ENCODE measurements at regions not wholly inside any gene's neighbourhood (a gene's known extent, or its start where the extent isn't known, plus 50 kb on each side); places are given as distances from the start of the nearest gene placed in this dataset.
A peak's percentile ranks its signal among the peaks of the same experiment; 100 is the strongest.

- Histone ChIP-seq H4K20me1 (ENCODE audit: control insufficient read depth, insufficient read depth, low read depth, low read length) (no peaks in the 10 kb centered on the region), H3F3A (ENCODE audit: control insufficient read depth, insufficient read depth) (peaks cover 7% of the 10 kb centered on the region; the same call in 1 of the 2 replicates), H3K27ac (ENCODE audit: low read depth, low read length) (no peak overlapping the region), H3K79me2 (ENCODE audit: control insufficient read depth, low read length) (peaks cover 16% of the 10 kb centered on the region), H3K4me1 (ENCODE audit: control insufficient read depth, low read length) (peaks cover 66% of the 10 kb centered on the region), H3K27me3 (ENCODE audit: control insufficient read depth, low read length) (no peaks in the 10 kb centered on the region), H3K4me3 (ENCODE audit: low read length) (no peak overlapping the region), H3K9me3 (ENCODE audit: control insufficient read depth, insufficient read depth, low read length) (peaks cover 3% of the 10 kb centered on the region; the same call in 1 of the 2 replicates), H3K36me3 (ENCODE audit: control insufficient read depth, low read length) (peaks cover 22% of the 10 kb centered on the region), H3K9me2 (replicated peaks; ENCODE audit: control insufficient read depth, low read length) (no peaks in the 10 kb centered on the region), H3K4me2 (ENCODE audit: low read length) (no peak overlapping the region; the same call in 1 of the 2 replicates)
- TF ChIP-seq, protein P1, sequence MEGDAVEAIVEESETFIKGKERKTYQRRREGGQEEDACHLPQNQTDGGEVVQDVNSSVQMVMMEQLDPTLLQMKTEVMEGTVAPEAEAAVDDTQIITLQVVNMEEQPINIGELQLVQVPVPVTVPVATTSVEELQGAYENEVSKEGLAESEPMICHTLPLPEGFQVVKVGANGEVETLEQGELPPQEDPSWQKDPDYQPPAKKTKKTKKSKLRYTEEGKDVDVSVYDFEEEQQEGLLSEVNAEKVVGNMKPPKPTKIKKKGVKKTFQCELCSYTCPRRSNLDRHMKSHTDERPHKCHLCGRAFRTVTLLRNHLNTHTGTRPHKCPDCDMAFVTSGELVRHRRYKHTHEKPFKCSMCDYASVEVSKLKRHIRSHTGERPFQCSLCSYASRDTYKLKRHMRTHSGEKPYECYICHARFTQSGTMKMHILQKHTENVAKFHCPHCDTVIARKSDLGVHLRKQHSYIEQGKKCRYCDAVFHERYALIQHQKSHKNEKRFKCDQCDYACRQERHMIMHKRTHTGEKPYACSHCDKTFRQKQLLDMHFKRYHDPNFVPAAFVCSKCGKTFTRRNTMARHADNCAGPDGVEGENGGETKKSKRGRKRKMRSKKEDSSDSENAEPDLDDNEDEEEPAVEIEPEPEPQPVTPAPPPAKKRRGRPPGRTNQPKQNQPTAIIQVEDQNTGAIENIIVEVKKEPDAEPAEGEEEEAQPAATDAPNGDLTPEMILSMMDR (IDR thresholded peaks at IDR 0.05; ENCODE audit: low read depth, low read length, poor library complexity, severe bottlenecking): no peak
- no peak for TF ChIP-seq EZH2phosphoT487 (IDR thresholded peaks at IDR 0.05; ENCODE audit: borderline replicate concordance, low read length)
Observed at GRCh38 chr4:148984951-148985350, 542.7 kb upstream of the NR3C2 start.

- H3K27me3 ChIP-seq (ENCODE audit: control insufficient read depth, low read length): no peaks in the 10 kb centered on the region
- H3K4me2 ChIP-seq (ENCODE audit: low read length): peak overlapping the region; percentile 78
- H3K36me3 ChIP-seq (ENCODE audit: control insufficient read depth, low read length): peaks cover 22% of the 10 kb centered on the region
- H3K27ac ChIP-seq (ENCODE audit: low read depth, low read length): peak overlapping the region; percentile 90
- H3K4me3 ChIP-seq (ENCODE audit: low read length): peak overlapping the region; percentile 71
- peaks cover 16% of the 10 kb centered on the region for H3K79me2 ChIP-seq (ENCODE audit: control insufficient read depth, low read length)
- peaks cover 3% of the 10 kb centered on the region; the same call in 1 of the 2 replicates for H3K9me3 ChIP-seq (ENCODE audit: control insufficient read depth, insufficient read depth, low read length)
- no peaks in the 10 kb centered on the region for H4K20me1 ChIP-seq (ENCODE audit: control insufficient read depth, insufficient read depth, low read depth, low read length)
- no peaks in the 10 kb centered on the region for H3K9me2 ChIP-seq (replicated peaks; ENCODE audit: control insufficient read depth, low read length)
- TF ChIP-seq EZH2phosphoT487 (IDR thresholded peaks at IDR 0.05; ENCODE audit: borderline replicate concordance, low read length): no peak
- TF ChIP-seq, protein P1 (IDR thresholded peaks at IDR 0.05; ENCODE audit: low read depth, low read length, poor library complexity, severe bottlenecking): no peak
- peaks cover 7% of the 10 kb centered on the region; the same call in 1 of the 2 replicates for H3F3A ChIP-seq (ENCODE audit: control insufficient read depth, insufficient read depth)
- H3K4me1 ChIP-seq (ENCODE audit: control insufficient read depth, low read length): peaks cover 65% of the 10 kb centered on the region
Observed at GRCh38 chr4:148982200-148982599, 540.0 kb upstream of the NR3C2 start.

DNA sequence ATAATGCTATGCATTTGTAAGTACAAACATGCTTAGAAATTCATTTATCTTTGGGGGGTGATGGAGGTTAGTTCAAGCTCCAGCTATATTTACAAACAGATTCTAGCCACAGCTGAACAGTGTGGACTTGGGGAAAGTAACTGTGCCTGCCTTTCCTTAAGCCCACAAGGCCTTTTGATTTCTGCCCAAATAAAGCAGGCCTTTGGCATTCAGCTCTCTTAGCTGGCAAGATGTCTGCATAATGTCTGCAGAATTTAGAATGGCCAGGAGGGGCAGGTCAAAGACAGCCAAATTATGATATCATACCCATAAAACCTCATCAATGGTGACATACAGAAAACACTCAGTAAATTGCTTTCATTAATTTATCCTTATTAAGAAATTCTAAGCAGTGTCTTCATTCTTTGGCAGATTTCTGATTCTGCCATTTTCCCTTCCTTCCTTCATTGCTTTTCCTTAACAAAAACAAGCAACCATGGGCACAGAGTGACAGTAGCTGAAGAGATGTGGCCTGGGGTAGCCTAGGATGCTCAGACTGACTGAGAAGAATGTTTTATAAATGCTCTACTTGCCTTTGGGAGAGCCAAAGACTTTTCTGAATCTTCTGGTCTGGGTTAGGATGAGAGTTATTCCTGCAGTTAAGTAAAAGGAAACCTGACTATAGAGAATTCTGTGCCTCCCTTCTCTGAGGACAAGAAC lies 538.7 kb upstream of the NR3C2 start:
- no peaks in the 10 kb centered on the region for H3K27me3 ChIP-seq (ENCODE audit: control insufficient read depth, low read length)
- no peaks in the 10 kb centered on the region for H4K20me1 ChIP-seq (ENCODE audit: control insufficient read depth, insufficient read depth, low read depth, low read length)
- H3K79me2 ChIP-seq (ENCODE audit: control insufficient read depth, low read length): peaks cover 16% of the 10 kb centered on the region
- peaks cover 3% of the 10 kb centered on the region; the same call in 1 of the 2 replicates for H3K9me3 ChIP-seq (ENCODE audit: control insufficient read depth, insufficient read depth, low read length)
- H3F3A ChIP-seq (ENCODE audit: control insufficient read depth, insufficient read depth): peaks cover 7% of the 10 kb centered on the region; the same call in 1 of the 2 replicates
- peak overlapping the region; percentile 90 for H3K27ac ChIP-seq (ENCODE audit: low read depth, low read length)
- no peaks in the 10 kb centered on the region for H3K9me2 ChIP-seq (replicated peaks; ENCODE audit: control insufficient read depth, low read length)
- TF ChIP-seq EZH2phosphoT487 (IDR thresholded peaks at IDR 0.05; ENCODE audit: borderline replicate concordance, low read length): no peak
- TF ChIP-seq, protein P1 (IDR thresholded peaks at IDR 0.05; ENCODE audit: low read depth, low read length, poor library complexity, severe bottlenecking): no peak
- peak overlapping the region; percentile 78 for H3K4me2 ChIP-seq (ENCODE audit: low read length)
- peaks cover 22% of the 10 kb centered on the region for H3K36me3 ChIP-seq (ENCODE audit: control insufficient read depth, low read length)
- H3K4me3 ChIP-seq (ENCODE audit: low read length): peak overlapping the region; percentile 71
- H3K4me1 ChIP-seq (ENCODE audit: control insufficient read depth, low read length): peaks cover 58% of the 10 kb centered on the region
